ENCODE measurements at regions not wholly inside any gene's neighbourhood (a gene's known extent, or its start where the extent isn't known, plus 50 kb on each side); places are given as distances from the start of the nearest gene placed in this dataset.

GRCh38 chr19:28419312-28419711 lies 793.6 kb downstream of the UQCRFS1 start:
- Mint-ChIP-seq H3K4me3 (no peak overlapping the region), H3K36me3 (ENCODE audit: insufficient read depth in 1 of 3, low read depth in 3 of 3) (no peaks in the 10 kb centered on the region), H3K4me1 (peaks cover 15 to 17% of the 10 kb centered on the region in 2 experiments), H3K27me3 (ENCODE audit: low read depth) (no peaks in the 10 kb centered on the region), H3K27ac (no peak overlapping the region), H3K9me3 (no peaks in the 10 kb centered on the region; a peak in 1 of 5 replicates)
- Histone ChIP-seq H3K18ac (ENCODE audit: insufficient read length, low read depth, low read length) (no peak overlapping the region), H2BK120ac (ENCODE audit: low read depth, low read length, poor library complexity, severe bottlenecking) (no peak overlapping the region), H4K20me1 (ENCODE audit: control insufficient read depth, insufficient read depth, insufficient read length) (no peaks in the 10 kb centered on the region), H3K79me2 (ENCODE audit: insufficient read depth, low read length) (no peaks in the 10 kb centered on the region), H3K56ac (ENCODE audit: insufficient read length, low read depth, low read length) (no peak overlapping the region), H3T11ph (ENCODE audit: low read length) (no peak overlapping the region), H3K27me3 (ENCODE audit: insufficient read depth, low read length) (no peaks in the 10 kb centered on the region), H3K4ac (ENCODE audit: low read depth, low read length) (no peak overlapping the region), H3K23ac (ENCODE audit: insufficient read length, low read depth, low read length) (no peak overlapping the region), H3K9me3 (ENCODE audit: control insufficient read depth, low read depth, low read length) (no peaks in the 10 kb centered on the region), H3K4me1 (ENCODE audit: insufficient read depth, low read length) (peaks cover 8% of the 10 kb centered on the region; the same call in 1 of the 2 replicates), H4K91ac (ENCODE audit: insufficient read length, low read depth, low read length) (no peak overlapping the region), H2BK15ac (ENCODE audit: low read depth, low read length) (no peak overlapping the region), H3K4me2 (ENCODE audit: insufficient read depth, insufficient read length, low read length) (no peak overlapping the region), H2AFZ (ENCODE audit: low read length) (no peak overlapping the region), H3K79me1 (ENCODE audit: insufficient read depth, low read depth, low read length, poor library complexity, severe bottlenecking) (no peaks in the 10 kb centered on the region), H3K14ac (ENCODE audit: insufficient read depth, low read length) (no peak overlapping the region), H4K5ac (ENCODE audit: insufficient read length, low read depth, low read length) (no peak overlapping the region), H2AK5ac (ENCODE audit: insufficient read length, low read length) (no peak overlapping the region), H2BK12ac (ENCODE audit: insufficient read length, low read depth, low read length) (no peak overlapping the region), H3K27ac (ENCODE audit: insufficient read length, low read depth, low read length) (no peak overlapping the region), H4K8ac (replicated peaks; ENCODE audit: insufficient read length, low read depth, low read length) (no peak overlapping the region), H2BK20ac (ENCODE audit: low read depth, low read length, poor library complexity, severe bottlenecking) (no peak overlapping the region), H3K9ac (ENCODE audit: extremely low read depth, insufficient read length, low read length) (no peak overlapping the region), H2BK5ac (ENCODE audit: insufficient read length, low read length) (no peak overlapping the region), H3K23me2 (ENCODE audit: insufficient read length, low read depth, low read length, poor library complexity, severe bottlenecking) (no peaks in the 10 kb centered on the region)
- WGBS (ENCODE audit: extremely low coverage, insufficient read length, low lambda C conversion rate): no CpG with 5 or more reads among the region's 2 CpGs
- DNase-seq: no peak
- no peak for TF ChIP-seq CTCF (conservative IDR thresholded peaks at IDR 0.05)
